ENCODE measurements at regions not wholly inside any gene's neighbourhood (a gene's known extent, or its start where the extent isn't known, plus 50 kb on each side); places are given as distances from the start of the nearest gene placed in this dataset.

GRCh38 chr6:16059496-16059895 is 69.4 kb upstream of the MYLIP start:
- TF ChIP-seq CBX5 (IDR thresholded peaks at IDR 0.05; ENCODE audit: low read depth) (no peak), NFYB (IDR thresholded peaks at IDR 0.05; ENCODE audit: insufficient read depth, low read depth, low read length) (no peak), E2F4 (IDR thresholded peaks at IDR 0.05; ENCODE audit: low read depth, low read length) (no peak), IRF3 (IDR thresholded peaks at IDR 0.05) (no peak), PML (IDR thresholded peaks at IDR 0.05; ENCODE audit: low read length) (no peak), CBFB (IDR thresholded peaks at IDR 0.05; ENCODE audit: low read depth) (no peak)
- TF ChIP-seq, protein P1, sequence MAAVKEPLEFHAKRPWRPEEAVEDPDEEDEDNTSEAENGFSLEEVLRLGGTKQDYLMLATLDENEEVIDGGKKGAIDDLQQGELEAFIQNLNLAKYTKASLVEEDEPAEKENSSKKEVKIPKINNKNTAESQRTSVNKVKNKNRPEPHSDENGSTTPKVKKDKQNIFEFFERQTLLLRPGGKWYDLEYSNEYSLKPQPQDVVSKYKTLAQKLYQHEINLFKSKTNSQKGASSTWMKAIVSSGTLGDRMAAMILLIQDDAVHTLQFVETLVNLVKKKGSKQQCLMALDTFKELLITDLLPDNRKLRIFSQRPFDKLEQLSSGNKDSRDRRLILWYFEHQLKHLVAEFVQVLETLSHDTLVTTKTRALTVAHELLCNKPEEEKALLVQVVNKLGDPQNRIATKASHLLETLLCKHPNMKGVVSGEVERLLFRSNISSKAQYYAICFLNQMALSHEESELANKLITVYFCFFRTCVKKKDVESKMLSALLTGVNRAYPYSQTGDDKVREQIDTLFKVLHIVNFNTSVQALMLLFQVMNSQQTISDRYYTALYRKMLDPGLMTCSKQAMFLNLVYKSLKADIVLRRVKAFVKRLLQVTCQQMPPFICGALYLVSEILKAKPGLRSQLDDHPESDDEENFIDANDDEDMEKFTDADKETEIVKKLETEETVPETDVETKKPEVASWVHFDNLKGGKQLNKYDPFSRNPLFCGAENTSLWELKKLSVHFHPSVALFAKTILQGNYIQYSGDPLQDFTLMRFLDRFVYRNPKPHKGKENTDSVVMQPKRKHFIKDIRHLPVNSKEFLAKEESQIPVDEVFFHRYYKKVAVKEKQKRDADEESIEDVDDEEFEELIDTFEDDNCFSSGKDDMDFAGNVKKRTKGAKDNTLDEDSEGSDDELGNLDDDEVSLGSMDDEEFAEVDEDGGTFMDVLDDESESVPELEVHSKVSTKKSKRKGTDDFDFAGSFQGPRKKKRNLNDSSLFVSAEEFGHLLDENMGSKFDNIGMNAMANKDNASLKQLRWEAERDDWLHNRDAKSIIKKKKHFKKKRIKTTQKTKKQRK (IDR thresholded peaks at IDR 0.05; ENCODE audit: low read depth, low read length) = no peak
- in situ Hi-C loops (cut with MboI) = no loop called here
- CTCF ChIA-PET = interaction anchor here (0.8 to 1.6 kb wide), 3 partner anchors 9 to 62 kb away, joined by 3 read pairs; no protein-coding TSS in a partner anchor

More at GRCh38 chr6:16059496-16059895, 69.4 kb upstream of the MYLIP start:
- WGBS (ENCODE audit: insufficient coverage, insufficient replicate concordance, low lambda C conversion rate, missing lambda C conversion rate) = 84% methylated on average over 7 of the region's 7 CpGs
- POLR2A ChIA-PET = interaction anchor here (0.6 to 1.8 kb wide), 3 partner anchors 16 to 110 kb away, joined by 3 to 4 read pairs (median 3); no protein-coding TSS in a partner anchor
- no peaks in the 10 kb centered on the region for H3K4me1 ChIP-seq (ENCODE audit: control insufficient read depth, insufficient read depth, low read length)
- DNase-seq (ENCODE audit: low read depth, low spot score) = no peak
- H3K36me3 ChIP-seq (ENCODE audit: control insufficient read depth in 2 of 2, insufficient read depth in 2 of 2, low read length in 1 of 2) = no peaks in the 10 kb centered on the region
- SMC1A ChIA-PET (ENCODE audit: uncharacterized antibody, unreplicated experiment) = interaction anchor here (0.7 to 3.8 kb wide), 7 partner anchors 10 to 148 kb away, joined by 3 to 19 read pairs (median 3); no protein-coding TSS in a partner anchor
- H3K79me2 ChIP-seq (ENCODE audit: control insufficient read depth, insufficient read depth, low read length) = no peaks in the 10 kb centered on the region
- H3K4me2 ChIP-seq (ENCODE audit: control insufficient read depth, insufficient read depth) = no peak overlapping the region
- intact Hi-C loops (cut with micrococcal nuclease; ENCODE audit: unreplicated experiment) = no loop called here
- no peak overlapping the region for H3K27ac ChIP-seq (ENCODE audit: control insufficient read depth, insufficient read depth)
- no peaks in the 10 kb centered on the region for H4K20me1 ChIP-seq (ENCODE audit: control insufficient read depth, insufficient read depth)
- ATAC-seq = no peak
- BruUV-seq (replicated peaks) = no TSS peak
- RAD21 ChIA-PET (ENCODE audit: unreplicated experiment) = interaction anchor here (0.8 to 1.1 kb wide), 3 partner anchors 16 to 68 kb away, joined by 3 read pairs; no protein-coding TSS in a partner anchor
- no peaks in the 10 kb centered on the region for H3K27me3 ChIP-seq (replicated peaks in 1 of 2; ENCODE audit: control insufficient read depth in 2 of 2, insufficient read depth in 2 of 2, low read length in 1 of 2)
- H3K9ac ChIP-seq (ENCODE audit: control insufficient read depth, insufficient read depth, low read length) = no peak overlapping the region
- no peak overlapping the region for H2AFZ ChIP-seq (ENCODE audit: control insufficient read depth, low read depth, low read length)
- H3K9me3 ChIP-seq (replicated peaks; ENCODE audit: control insufficient read depth, insufficient read depth, low read length) = no peaks in the 10 kb centered on the region
- H3K4me3 ChIP-seq = no peak overlapping the region
- FAIRE-seq = no peak

All from GM12878 (cell line).